SK-N-SH treated with all-trans-retinoic acid at 6 μM for 48 hours (cell line): ENCODE measurements at regions not wholly inside any gene's neighbourhood (a gene's known extent, or its start where the extent isn't known, plus 50 kb on each side); places are given as distances from the start of the nearest gene placed in this dataset.

ENCODE experiments used
- CREB5 ChIP-seq: fragments of 250-450 bp; sonication (Bioruptor Pico); IDR thresholded peaks from 2 replicates; pipeline ENCODE4 v1.5.1; 2020; ENCODE audit warnings: low read depth, mild to moderate bottlenecking, moderate library complexity
- CSDC2 ChIP-seq: fragments of 250-450 bp; sonication (Bioruptor Pico); IDR thresholded peaks from 2 replicates; pipeline ENCODE4 v1.5.0; 2020; ENCODE audit warnings: mild to moderate bottlenecking, moderate library complexity
- PATZ1 ChIP-seq: fragments of 250-450 bp; sonication (Bioruptor Pico); IDR thresholded peaks from 2 replicates; pipeline ENCODE4 v1.8.0; 2020; ENCODE audit warnings: mild to moderate bottlenecking, moderate library complexity, borderline replicate concordance
- POU6F1 ChIP-seq: fragments of 250-450 bp; sonication (Bioruptor Pico); IDR thresholded peaks from 2 replicates; pipeline ENCODE4 v1.8.0; 2021; ENCODE audit warnings: low read depth, mild to moderate bottlenecking, moderate library complexity, borderline replicate concordance
- PPARA ChIP-seq: fragments of 250-450 bp; sonication (Bioruptor Pico); IDR thresholded peaks from 2 replicates; pipeline ENCODE4 v1.5.0; 2020; ENCODE audit warnings: mild to moderate bottlenecking, borderline replicate concordance
- RARB ChIP-seq: fragments of 250-450 bp; sonication (Bioruptor Pico); IDR thresholded peaks from 2 replicates; pipeline ENCODE4 v1.8.0; 2021; ENCODE audit warnings: mild to moderate bottlenecking, moderate library complexity
- SNAI2 ChIP-seq: fragments of 250-450 bp; sonication (Bioruptor Pico); IDR thresholded peaks from 2 replicates; pipeline ENCODE4 v1.5.0; 2020; ENCODE audit warnings: mild to moderate bottlenecking, moderate library complexity
- ZC3H10 ChIP-seq: fragments of 250-450 bp; sonication (Bioruptor Pico); IDR thresholded peaks from 2 replicates; pipeline ENCODE4 v1.5.1; 2021; ENCODE audit warnings: mild to moderate bottlenecking, moderate library complexity
- ZFP30 ChIP-seq: fragments of 450-650 bp; formaldehyde crosslinking; IDR thresholded peaks from 2 replicates; pipeline ENCODE4 v1.5.0; 2022; ENCODE audit warnings: mild to moderate bottlenecking, moderate library complexity

DNA sequence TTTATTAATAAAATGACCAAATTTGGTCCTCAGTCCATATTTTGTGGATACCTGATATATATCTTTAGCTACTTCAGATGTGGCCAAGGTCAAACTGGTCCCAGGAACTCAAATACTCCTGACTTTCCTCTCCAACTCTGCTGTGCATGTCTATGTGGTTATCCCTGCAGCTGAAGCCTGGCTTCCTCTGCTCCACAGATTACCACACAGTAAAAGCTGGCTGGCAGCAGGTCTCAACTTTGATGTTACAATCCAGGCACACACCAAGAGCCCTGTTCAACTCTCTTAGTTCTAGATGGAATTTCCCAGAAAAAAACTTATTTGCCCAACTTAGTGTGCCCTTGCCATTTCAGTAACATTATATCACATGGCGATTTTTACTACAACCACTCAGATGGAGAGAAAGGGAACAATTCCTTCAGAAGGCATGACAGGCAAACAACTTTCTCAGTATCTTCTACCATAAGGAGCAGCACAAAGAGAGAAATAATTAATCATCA is 479.5 kb downstream of the PLPP3 start:
- TF ChIP-seq CSDC2 (CRISPR knock-in tag) (no peak), ZFP30 (CRISPR knock-in tag) (no peak), SNAI2 (CRISPR knock-in tag) (no peak), ZC3H10 (CRISPR knock-in tag) (no peak), PATZ1 (CRISPR knock-in tag) (no peak), POU6F1 (CRISPR knock-in tag) (no peak), PPARA (no peak), CREB5 (CRISPR knock-in tag) (no peak), RARB (CRISPR knock-in tag) (no peak)
